Astrocyte (in vitro differentiated cells and primary cell): ENCODE measurements at regions not wholly inside any gene's neighbourhood (a gene's known extent, or its start where the extent isn't known, plus 50 kb on each side); places are given as distances from the start of the nearest gene placed in this dataset.
A peak's percentile ranks its signal among the peaks of the same experiment; 100 is the strongest.

Source experiments
- DNase-seq: peaks from one replicate; pipeline ENCODE4 v3.0.0-alpha.2; 2010; ENCODE audit warnings: low read depth
- FAIRE-seq: peaks from 2 replicates; lab custom pipeline; 2011; peaks lifted over from hg19 to GRCh38; lab: Jason Lieb, UNC
- H2AFZ ChIP-seq: 2 replicates; pipeline ENCODE4 v1.6.0; 2012; ENCODE audit warnings: low read depth, low read length, inconsistent platforms
- H3K27ac ChIP-seq: 2 replicates; pipeline ENCODE4 v1.5.1; 2011; ENCODE audit warnings: low read depth, low read length, inconsistent platforms
- H3K27me3 ChIP-seq: 2 replicates; pipeline ENCODE4 v1.6.0; 2011; ENCODE audit warnings: low read length, inconsistent platforms; ENCODE audit not compliant: insufficient read depth
- H3K36me3 ChIP-seq: 2 replicates; pipeline ENCODE4 v1.5.1; 2011; ENCODE audit warnings: low read length, inconsistent platforms; ENCODE audit not compliant: insufficient read depth
- H3K4me1 ChIP-seq: 2 replicates; pipeline ENCODE4 v1.5.1; 2011; ENCODE audit warnings: low read length, inconsistent platforms; ENCODE audit not compliant: insufficient read depth
- H3K4me2 ChIP-seq: 2 replicates; pipeline ENCODE4 v1.6.0; 2012; ENCODE audit warnings: low read length, inconsistent platforms
- H3K4me3 ChIP-seq: 2 replicates; pipeline ENCODE4 v1.5.1; 2011; ENCODE audit warnings: low read depth, mild to moderate bottlenecking, low read length, inconsistent platforms; ENCODE audit not compliant: insufficient read depth
- H3K79me2 ChIP-seq: 2 replicates; pipeline ENCODE4 v1.6.0; 2012; ENCODE audit warnings: mild to moderate bottlenecking, low read length, inconsistent platforms; ENCODE audit not compliant: insufficient read depth
- H3K9ac ChIP-seq: 2 replicates; pipeline ENCODE4 v1.6.0; 2012; ENCODE audit warnings: mild to moderate bottlenecking, low read length, inconsistent platforms
- H3K9me3 ChIP-seq: 2 replicates; pipeline ENCODE4 v1.5.1; 2012; ENCODE audit warnings: low read depth, mild to moderate bottlenecking, low read length, inconsistent platforms; ENCODE audit not compliant: insufficient read depth
- H4K20me1 ChIP-seq: 2 replicates; pipeline ENCODE4 v1.6.0; 2012; ENCODE audit warnings: low read length, inconsistent platforms; ENCODE audit not compliant: insufficient read depth
- H3K27ac Mint-ChIP-seq: one replicate; pipeline ENCODE4 v1.8.0; 2021; ENCODE audit warnings: mild to moderate bottlenecking, mixed read lengths; ENCODE audit not compliant: unreplicated experiment
- H3K27me3 Mint-ChIP-seq: one replicate; pipeline ENCODE4 v1.8.0; 2021; ENCODE audit warnings: low read depth, mixed read lengths; ENCODE audit not compliant: unreplicated experiment
- H3K36me3 Mint-ChIP-seq: one replicate; pipeline ENCODE4 v1.8.0; 2021; ENCODE audit warnings: low read depth, mixed read lengths; ENCODE audit not compliant: unreplicated experiment
- H3K4me1 Mint-ChIP-seq: one replicate; pipeline ENCODE4 v1.8.0; 2021; ENCODE audit warnings: low read depth, mixed read lengths; ENCODE audit not compliant: unreplicated experiment
- H3K4me3 Mint-ChIP-seq: one replicate; pipeline ENCODE4 v1.8.0; 2021; ENCODE audit warnings: mild to moderate bottlenecking, moderate library complexity, mixed read lengths; ENCODE audit not compliant: unreplicated experiment
- H3K9me3 Mint-ChIP-seq: one replicate; pipeline ENCODE4 v1.8.0; 2021; ENCODE audit warnings: mild to moderate bottlenecking, mixed read lengths; ENCODE audit not compliant: unreplicated experiment
- EZH2 ChIP-seq: IDR thresholded peaks from 2 replicates; pipeline ENCODE4 v1.6.1; 2012; ENCODE audit warnings: mild to moderate bottlenecking, low read length, inconsistent platforms; ENCODE audit not compliant: insufficient read depth
- TF ChIP-seq, protein P1 (sequence below): IDR thresholded peaks from 2 replicates; pipeline ENCODE4 v1.5.1; 2011; ENCODE audit warnings: low read depth, mild to moderate bottlenecking, inconsistent platforms, low read length, moderate library complexity; ENCODE audit not compliant: insufficient read depth

DNA sequence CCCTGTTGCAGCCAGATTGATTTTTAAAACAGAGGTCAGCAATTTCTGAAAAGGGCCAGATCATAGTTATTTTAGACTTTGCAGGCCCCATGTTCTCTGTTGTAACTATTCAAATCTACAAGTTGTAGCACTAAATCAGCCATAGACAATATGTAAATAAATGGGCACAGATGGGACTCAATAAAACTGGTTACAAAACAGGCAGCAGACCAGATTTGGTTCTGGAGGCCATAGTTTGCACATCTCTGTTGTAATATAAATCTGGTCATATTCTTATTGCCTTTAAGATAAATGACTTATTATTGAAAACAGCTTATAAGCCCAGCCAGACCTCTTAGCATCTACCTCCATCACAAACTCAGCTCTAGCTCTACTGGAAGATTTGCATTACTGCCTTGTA, 114.0 kb upstream of the ARG1 start:
- no peak overlapping the region for H3K27ac Mint-ChIP-seq
- no peak overlapping the region for H3K4me3 ChIP-seq
- no peak for FAIRE-seq

DNA sequence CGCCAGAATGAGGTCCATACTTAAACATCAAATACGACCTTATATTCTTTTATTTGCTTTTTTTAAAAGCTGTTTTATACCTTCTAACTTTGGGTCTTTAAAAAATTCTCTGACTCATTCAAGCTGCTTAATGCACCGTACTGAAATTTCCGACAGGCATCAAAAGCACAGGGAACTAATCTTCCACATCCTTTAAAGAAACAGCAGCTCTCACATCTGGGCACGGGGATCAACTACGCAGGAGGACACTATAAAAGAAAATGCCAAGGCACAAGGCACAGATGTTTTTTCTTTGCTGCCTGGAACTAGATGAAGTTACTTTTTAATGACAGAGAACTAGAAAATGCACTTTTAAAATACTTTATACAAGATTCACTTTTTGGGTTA, 112.4 kb upstream of the ARG1 start:
- Histone ChIP-seq H3K27ac (no peak overlapping the region), H2AFZ (no peak overlapping the region), H3K36me3 (no peaks in the 10 kb centered on the region), H3K79me2 (no peaks in the 10 kb centered on the region), H3K9ac (no peak overlapping the region), H3K4me3 (no peak overlapping the region), H3K9me3 (no peaks in the 10 kb centered on the region), H3K27me3 (no peaks in the 10 kb centered on the region), H3K4me2 (peak overlapping the region; percentile 37), H4K20me1 (no peaks in the 10 kb centered on the region), H3K4me1 (no peaks in the 10 kb centered on the region)
- Mint-ChIP-seq H3K27me3 (no peaks in the 10 kb centered on the region), H3K4me1 (peaks cover 4% of the 10 kb centered on the region), H3K27ac (no peak overlapping the region), H3K9me3 (peaks cover 2% of the 10 kb centered on the region), H3K36me3 (no peaks in the 10 kb centered on the region), H3K4me3 (no peak overlapping the region)
- DNase-seq = peak; percentile 11
- no peak for FAIRE-seq
- TF ChIP-seq EZH2 = no peak
- TF ChIP-seq, protein P1, sequence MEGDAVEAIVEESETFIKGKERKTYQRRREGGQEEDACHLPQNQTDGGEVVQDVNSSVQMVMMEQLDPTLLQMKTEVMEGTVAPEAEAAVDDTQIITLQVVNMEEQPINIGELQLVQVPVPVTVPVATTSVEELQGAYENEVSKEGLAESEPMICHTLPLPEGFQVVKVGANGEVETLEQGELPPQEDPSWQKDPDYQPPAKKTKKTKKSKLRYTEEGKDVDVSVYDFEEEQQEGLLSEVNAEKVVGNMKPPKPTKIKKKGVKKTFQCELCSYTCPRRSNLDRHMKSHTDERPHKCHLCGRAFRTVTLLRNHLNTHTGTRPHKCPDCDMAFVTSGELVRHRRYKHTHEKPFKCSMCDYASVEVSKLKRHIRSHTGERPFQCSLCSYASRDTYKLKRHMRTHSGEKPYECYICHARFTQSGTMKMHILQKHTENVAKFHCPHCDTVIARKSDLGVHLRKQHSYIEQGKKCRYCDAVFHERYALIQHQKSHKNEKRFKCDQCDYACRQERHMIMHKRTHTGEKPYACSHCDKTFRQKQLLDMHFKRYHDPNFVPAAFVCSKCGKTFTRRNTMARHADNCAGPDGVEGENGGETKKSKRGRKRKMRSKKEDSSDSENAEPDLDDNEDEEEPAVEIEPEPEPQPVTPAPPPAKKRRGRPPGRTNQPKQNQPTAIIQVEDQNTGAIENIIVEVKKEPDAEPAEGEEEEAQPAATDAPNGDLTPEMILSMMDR = no peak

More for the DNA sequence above, 114.0 kb upstream of the ARG1 start:
- Histone ChIP-seq H3K79me2 (no peaks in the 10 kb centered on the region), H3K9me3 (no peaks in the 10 kb centered on the region), H3K36me3 (no peaks in the 10 kb centered on the region), H3K9ac (no peak overlapping the region), H3K27me3 (no peaks in the 10 kb centered on the region), H2AFZ (no peak overlapping the region), H3K4me1 (no peaks in the 10 kb centered on the region), H3K4me2 (no peak overlapping the region), H4K20me1 (no peaks in the 10 kb centered on the region), H3K27ac (no peak overlapping the region)
- TF ChIP-seq, protein P1 = no peak
- TF ChIP-seq EZH2 = no peak
- Mint-ChIP-seq H3K4me1 (peaks cover 4% of the 10 kb centered on the region), H3K36me3 (no peaks in the 10 kb centered on the region), H3K9me3 (peaks cover 2% of the 10 kb centered on the region), H3K27me3 (no peaks in the 10 kb centered on the region), H3K4me3 (no peak overlapping the region)
- no peak for DNase-seq

DNA sequence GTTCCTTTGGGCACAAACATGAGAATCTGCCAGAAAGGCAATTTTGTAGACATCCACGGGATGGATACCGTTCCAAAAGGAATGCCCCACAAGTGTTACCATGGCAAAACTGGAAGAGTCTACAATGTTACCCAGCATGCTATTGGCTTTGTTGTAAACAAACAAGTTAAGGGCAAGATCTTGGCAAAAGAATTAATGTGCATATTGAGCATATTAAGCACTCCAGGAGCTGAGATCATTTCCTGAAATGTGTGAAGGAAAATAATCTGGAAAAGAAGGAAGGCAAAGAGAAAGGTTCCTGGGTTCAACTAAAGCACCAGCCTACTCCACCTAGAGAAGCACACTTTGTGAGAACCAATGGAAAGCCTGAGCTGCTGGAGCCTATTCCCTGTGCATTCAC, 103.9 kb upstream of the ARG1 start:
- Mint-ChIP-seq H3K9me3 (no peaks in the 10 kb centered on the region), H3K4me1 (no peaks in the 10 kb centered on the region), H3K27me3 (no peaks in the 10 kb centered on the region), H3K27ac (no peak overlapping the region), H3K4me3 (no peak overlapping the region), H3K36me3 (no peaks in the 10 kb centered on the region)
- Histone ChIP-seq H3K27ac (no peak overlapping the region), H3K9me3 (no peaks in the 10 kb centered on the region), H3K79me2 (no peaks in the 10 kb centered on the region), H2AFZ (peak overlapping the region; percentile 16), H3K4me2 (no peak overlapping the region), H4K20me1 (no peaks in the 10 kb centered on the region), H3K4me1 (no peaks in the 10 kb centered on the region), H3K9ac (no peak overlapping the region), H3K36me3 (no peaks in the 10 kb centered on the region), H3K27me3 (no peaks in the 10 kb centered on the region), H3K4me3 (no peak overlapping the region)
- DNase-seq = no peak
- no peak for TF ChIP-seq EZH2
- TF ChIP-seq, protein P1 = no peak
- FAIRE-seq = no peak
